GM12873 (cell line): ENCODE measurements at regions not wholly inside any gene's neighbourhood (a gene's known extent, or its start where the extent isn't known, plus 50 kb on each side); places are given as distances from the start of the nearest gene placed in this dataset.

ENCODE experiments used
- CTCF ChIP-seq: IDR thresholded peaks from 2 replicates; pipeline ENCODE4 v1.5.1; 2012; ENCODE audit warnings: low read depth, mild to moderate bottlenecking, moderate library complexity, low read length, control low read depth; ENCODE audit not compliant: insufficient read depth; ENCODE audit errors: missing control alignments

GRCh38 chr18:65016631-65017371 lies 734.0 kb upstream of the CDH7 start:
- no peak for TF ChIP-seq CTCF

GRCh38 chr18:64994370-64994769 lies 756.4 kb upstream of the CDH7 start:
- TF ChIP-seq CTCF = no peak

GRCh38 chr18:64993695-64994094 lies 757.1 kb upstream of the CDH7 start:
- TF ChIP-seq CTCF = no peak

- TF ChIP-seq CTCF = no peak
These were observed 758.2 kb upstream of the CDH7 start for GRCh38 chr18:64992654-64993053.

- TF ChIP-seq CTCF = no peak
These were observed 759.7 kb upstream of the CDH7 start for GRCh38 chr18:64991102-64991501.

GRCh38 chr18:64986906-64987495 lies 763.8 kb upstream of the CDH7 start:
- no peak for TF ChIP-seq CTCF

GRCh38 chr18:64983497-64984238 lies 767.1 kb upstream of the CDH7 start:
- TF ChIP-seq CTCF = no peak
